NAMALWA (cell line): ENCODE measurements at regions not wholly inside any gene's neighbourhood (a gene's known extent, or its start where the extent isn't known, plus 50 kb on each side); places are given as distances from the start of the nearest gene placed in this dataset.

Experiments used
- DNase-seq: peaks from one replicate; pipeline ENCODE4 v3.0.0-alpha.2; 2015; ENCODE audit warnings: low spot score

DNA sequence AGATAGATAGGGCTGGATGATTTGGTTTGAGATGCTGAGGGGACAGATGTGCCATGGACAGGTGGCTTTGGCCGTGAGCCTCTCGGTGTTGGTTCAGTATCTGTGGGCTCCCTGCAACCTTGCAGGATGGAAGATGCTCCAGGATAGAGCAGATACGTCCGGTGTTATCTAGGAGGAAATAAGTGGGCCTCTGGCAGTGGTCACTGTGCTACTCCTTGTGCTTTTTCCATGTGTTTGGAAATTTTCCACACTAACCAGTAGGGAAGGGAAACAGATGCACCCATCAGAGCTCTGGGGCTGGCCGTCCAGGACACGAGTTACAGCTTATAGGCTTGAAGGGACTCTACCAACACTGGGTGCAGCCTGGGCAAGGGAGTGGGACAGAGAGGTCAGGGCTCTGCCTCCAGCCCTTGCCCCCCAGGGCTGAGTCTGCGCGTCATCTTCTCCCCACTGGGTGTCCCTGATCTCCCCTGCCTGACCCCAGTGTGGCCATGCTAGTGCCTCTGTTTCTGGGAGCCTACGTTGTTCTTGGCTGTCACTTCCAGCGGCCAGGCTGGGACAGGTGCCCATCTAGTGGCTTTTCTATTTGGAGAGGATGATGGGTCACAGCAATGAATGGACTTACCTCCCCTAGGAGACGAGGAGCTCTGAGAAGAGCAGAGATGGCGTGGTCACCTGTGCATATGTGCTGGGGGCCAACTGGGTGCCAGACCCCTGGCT is 166.9 kb downstream of the SEC14L1 start:
- DNase-seq, result no peak

DNA sequence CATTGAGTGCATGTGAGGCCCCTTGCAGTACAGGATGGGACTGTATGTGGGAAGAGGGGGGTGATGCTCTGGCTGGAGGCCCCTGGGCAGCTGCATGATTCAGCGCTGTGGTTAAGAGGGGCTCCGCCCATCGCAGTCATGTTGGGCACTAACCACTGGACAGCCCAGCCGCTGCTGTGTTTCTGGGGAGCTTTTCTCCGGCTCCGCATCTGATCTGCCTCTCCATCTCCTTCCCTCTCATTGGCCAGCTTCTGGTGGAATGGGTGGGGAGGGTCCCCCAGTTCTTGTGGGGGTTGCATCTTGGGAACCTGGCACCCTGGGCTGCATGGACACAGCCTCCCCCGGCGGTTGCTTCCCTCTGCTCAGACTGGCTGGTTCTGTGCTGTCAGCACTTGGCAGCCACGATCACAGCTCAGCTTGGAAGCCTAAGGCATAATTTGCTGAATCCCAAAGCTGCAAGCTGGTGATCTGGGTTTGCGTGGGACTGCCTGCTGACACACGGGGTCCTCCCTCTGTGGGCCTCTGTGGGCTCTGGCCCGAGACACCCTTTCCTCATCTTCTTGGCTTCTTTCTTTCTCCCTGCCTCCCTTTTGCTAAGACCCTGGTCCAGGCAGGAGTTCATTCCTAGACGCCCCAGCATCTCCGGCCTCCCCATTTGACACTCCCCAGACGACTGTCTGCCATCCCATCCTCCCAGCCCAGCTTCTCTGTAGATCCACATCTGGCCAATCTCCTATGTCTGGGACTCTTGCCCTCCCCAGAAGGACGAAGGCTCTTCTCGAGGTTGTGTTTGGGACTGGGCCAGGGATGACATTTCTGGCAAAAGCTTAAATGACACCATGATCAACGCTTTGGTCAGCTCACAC is 168.3 kb downstream of the SEC14L1 start:
- DNase-seq, result no peak

DNA sequence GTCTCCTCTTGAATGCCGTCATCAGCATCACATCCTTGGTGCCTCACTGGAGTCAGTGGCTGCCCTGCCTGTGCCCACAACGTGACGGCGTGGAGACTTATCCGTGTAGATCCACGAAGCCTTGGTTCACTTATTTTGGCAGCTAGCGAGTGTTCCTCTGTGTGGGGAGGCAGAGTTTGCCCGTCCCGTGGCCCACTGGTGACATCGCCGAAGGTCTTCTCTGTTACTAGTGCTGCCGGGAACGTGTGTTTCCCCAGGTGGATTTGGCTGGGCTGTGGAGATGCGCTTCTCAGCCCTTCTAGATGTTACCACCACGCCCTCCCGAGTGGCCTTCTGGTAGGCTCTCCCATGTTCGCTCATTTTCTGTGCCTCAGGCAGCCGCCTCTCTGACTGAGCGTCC is 169.6 kb downstream of the SEC14L1 start:
- DNase-seq, result no peak

DNA sequence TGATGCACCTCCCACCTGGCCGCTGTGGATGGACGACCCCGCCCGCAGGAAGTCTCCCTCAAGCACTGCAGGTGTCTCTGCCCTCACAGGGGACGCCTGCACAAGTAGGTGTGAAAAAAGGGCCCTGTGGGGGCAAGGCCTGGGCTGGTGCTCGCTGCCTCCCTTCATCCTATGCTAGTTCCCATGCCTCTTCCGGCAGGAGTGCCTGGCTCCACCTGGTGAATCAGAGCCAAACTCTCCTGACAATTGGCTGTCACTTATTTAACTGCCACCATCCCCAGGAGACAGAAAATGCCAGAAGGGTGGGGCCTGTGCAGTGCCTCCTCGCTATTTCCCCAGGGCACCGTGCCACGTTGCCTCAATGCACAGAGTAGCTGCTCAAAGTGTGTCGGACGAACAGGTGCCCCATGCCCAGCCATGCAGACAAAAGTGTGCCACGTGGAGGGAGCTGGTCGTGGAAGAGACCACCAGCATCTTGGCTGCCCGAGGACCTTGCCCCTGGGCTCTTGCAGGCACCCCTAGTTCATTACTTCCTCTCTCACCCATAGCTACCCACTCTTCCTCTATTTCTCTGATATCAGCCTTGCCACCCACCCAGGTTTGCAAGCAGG is 170.7 kb downstream of the SEC14L1 start:
- DNase-seq, result no peak

DNA sequence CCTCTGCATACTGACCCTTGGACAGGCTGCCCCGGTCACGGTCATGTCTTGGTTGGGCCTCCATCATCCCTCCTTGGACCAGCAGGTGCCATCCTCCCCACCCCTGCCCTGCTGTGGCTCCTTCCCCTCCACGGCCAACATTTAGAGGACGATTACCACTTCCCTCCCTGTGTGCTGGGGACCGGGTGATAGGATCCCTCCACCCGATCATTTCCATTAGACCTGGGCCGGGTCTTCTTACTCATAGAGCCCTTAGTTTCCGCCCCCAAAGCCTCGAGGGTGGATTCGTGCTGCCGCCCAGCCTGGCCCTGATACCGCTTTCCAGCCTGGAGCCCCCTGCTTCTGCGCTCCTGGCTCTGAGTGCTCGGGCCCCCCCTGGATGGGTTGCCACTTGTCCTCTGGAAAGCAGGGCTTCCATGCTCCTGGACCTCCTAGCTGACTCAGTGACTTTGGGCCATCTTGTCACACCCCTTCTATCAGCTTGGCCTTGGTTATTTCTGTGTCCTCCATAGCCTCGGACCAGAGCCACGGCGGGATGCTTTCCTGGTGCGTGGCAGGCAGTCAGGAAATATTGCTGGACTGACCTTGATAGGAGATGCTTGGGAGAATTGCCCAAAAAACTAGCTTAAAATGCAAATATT is 171.4 kb downstream of the SEC14L1 start:
- DNase-seq, result no peak

DNA sequence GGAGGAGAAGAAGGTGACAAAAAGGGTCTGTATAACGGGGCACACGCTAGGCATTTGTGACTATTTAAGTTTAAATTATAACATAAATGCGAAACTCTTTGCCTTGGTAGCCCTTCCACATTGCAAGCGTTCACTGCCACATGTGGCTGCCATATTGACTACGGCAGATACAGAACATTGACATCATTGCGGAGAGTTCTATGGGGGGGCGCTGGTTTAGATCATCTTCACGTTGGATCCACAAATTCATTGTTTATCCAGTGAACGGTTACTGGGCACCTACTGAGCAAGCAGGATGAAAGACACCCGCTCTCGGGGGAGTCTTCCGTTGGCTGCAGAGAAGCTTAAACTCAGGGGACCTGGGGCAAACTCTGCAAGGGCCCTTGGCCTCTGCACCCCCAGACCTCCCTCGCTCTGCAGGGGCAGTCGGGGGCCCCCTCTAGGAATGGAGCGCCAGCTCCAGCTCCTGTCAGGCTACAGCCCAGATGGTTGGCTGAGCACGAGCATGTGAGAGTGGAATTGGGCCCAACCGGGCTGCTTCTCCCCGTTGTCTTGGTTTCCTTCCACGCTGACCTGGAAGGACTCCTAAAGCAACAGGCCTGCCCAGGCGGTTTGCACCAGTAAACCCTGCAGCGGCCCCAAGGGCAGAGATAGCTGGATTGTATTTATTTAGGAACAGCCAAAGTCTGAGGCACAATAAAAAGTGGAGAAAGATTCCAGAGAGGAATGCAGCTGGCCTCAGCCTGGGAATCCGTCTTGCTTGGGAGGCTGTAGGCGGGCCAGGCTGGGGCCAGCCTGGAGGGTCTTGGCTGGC is 172.2 kb downstream of the SEC14L1 start:
- DNase-seq, result no peak

DNA sequence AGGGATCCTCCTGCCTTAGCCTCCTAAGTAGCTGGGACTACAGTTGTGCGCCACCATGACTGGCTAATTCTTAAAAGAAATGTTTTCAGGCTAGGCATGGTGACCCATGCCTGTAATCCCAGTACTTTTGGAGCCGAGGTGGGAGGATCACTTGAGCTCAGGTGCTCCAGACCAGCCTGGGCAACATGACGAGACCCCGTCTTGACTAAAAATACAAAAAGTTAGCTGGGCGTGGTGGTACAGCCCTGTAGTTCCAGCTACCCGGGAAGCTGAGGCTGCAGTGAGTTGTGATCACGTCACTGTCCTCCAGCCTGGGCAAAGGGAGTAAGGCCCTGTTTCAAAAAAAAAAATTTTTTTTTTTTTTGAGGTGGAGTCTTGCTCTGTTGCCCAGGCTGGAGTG is 173.1 kb downstream of the SEC14L1 start:
- DNase-seq, result no peak

DNA sequence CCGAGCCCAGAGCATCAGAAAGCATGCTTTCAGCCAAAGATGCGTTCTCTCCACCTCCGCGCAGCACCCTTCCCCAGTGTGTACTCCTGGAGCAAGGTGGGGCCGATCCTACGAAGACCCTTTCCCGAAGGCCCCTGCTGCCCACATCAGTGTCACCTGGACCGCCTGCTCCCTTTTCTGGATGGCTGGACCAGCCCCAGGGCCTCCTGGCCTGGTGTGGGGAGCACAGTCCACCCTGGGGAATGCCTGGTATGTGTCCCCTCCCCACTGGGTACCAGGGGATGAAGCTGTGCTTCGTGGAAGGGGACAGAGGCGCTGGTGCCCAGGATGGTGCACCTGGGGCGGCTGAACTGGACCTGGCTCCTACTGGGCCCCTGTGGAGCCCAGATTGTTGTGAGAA is 173.8 kb downstream of the SEC14L1 start:
- DNase-seq, result no peak

DNA sequence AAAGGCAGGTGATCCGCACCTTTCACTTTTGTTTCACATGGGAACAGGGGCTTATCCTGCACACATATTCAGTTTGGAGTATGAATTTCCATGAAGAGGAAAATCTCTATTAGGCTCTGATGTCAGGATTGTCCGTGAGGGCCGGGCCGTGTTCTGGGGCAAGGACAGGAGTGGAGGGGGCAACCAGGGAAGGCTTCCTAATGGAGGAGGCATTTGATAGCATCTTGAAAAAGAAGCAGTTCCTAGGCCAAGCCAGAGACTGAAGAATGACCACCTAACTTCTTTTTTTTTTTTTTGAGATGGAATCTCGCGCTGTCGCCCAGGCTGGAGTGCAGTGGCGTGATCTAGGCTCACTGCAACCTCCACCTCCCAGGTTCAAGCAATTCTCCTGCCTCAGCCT is 174.2 kb downstream of the SEC14L1 start:
- no peak for DNase-seq

DNA sequence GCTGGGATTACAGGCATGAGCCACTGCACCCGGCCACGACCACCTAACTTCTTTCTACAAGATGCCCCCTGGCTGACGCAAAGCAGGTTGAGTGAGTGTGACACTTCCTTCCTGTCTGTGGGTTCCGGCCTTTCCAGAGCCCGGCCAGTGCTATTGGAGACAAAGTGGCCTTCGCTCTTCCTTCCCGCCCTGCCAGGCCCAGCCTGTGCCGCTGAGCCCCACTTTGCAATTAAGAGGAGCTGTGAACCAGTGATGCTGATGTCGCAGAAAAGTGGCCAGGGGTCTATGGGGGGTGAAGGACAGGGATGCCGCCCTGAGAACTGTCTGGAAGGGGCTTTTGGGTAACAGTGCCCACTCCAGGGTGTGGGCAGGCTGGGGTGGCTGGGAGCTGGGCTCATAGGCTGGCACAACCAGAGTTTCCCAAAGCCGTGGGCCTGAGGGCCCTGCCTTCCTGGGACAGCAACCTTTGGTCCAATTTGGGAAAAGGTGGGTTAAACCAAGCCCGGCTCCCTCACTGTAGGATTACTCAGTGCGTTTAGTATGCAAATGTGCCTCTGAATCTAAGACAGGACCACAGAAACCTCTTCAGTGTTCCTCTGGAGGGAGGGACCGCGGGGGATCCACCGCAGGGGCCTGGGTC is 174.9 kb downstream of the SEC14L1 start:
- no peak for DNase-seq

DNA sequence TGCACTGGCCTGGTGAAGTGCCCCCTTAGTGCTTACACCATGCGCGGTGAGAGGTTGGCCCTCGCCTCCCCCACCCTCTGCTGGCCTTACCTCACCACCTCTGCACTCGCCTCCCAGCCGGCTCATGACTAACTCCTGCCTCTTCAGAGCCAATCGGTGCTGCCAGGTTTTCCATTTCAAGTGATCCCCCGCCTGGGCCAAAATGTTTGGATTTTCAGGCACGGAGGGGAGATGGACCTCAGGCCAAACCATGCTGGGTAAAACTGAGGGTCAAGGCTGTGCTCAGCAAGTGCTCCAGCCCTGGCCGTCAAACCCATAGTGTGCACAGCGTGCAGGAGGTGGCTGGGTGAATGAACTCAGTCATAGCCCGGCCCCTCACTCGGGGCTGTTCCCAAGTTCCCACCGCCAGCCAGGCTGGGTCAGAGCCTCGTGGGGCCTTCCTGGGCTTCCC is 175.4 kb downstream of the SEC14L1 start:
- DNase-seq, result no peak

DNA sequence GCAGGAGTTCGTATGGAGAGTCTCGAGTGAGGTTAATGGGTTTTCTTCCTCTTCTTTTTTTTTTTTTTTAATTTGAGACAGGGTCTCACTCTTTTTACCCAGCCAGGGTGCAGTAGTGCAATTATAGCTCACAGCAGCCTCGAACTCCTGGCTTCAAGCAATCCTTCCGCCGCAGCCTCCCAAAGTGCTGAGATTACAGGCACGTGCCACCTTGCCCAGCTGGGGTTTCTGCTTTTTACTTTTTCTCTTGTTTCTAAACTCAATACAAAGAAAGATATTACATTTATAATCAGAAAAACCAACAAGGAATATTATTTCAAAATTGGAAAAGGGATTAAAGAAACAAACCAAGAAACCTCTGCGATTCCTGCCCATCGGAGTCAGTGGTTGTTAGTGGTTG is 175.9 kb downstream of the SEC14L1 start:
- no peak for DNase-seq

DNA sequence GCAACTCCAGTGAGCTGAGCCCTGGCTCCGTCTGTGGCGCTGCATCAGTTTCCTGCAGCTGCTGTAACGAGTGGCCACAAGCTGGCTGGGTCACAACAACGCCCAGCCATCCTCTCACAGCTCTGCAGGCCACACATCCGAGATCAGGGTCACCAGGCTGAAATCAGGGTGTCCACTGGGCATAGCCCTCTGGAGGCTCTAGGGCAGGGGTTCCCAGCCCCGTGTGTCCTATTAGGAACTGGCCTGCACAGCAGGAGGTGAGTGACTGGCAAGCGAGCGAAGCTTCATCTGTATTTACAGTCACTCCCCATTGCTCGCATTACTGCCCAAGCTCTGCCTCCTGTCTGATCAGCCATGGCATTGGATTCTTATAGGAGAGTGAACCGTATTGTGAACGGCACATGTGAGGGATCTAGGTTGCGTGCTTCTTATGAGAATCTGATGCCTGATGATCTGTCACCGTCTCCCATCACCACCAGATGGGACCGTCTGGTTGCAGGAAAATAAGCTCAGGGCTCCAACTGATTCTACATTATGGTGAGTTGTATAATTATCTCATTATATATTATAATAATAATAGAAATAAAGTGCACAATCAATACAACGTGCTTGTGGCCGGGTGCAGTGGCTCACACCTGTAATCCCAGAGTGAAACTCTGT is 176.5 kb downstream of the SEC14L1 start:
- DNase-seq, result no peak

DNA sequence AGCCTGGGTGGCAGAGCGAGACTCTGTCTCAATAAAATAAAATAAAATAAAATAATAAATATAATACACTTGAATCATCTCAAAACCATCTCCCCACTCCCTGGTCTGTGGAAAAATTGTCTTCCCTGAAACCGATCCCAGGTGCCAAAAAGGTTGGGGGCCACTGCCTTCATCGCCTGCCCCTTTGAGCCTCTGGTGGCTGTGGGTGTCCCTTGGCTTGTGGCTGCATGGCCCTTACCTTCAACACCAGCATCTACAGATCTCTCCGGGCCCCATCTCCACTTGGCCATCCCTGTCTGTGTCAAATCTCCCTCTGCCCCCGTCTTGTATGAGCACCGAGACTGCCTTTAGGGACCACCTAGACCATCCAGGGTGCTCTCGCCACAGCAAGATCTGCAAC is 177.3 kb downstream of the SEC14L1 start:
- DNase-seq, result no peak

DNA sequence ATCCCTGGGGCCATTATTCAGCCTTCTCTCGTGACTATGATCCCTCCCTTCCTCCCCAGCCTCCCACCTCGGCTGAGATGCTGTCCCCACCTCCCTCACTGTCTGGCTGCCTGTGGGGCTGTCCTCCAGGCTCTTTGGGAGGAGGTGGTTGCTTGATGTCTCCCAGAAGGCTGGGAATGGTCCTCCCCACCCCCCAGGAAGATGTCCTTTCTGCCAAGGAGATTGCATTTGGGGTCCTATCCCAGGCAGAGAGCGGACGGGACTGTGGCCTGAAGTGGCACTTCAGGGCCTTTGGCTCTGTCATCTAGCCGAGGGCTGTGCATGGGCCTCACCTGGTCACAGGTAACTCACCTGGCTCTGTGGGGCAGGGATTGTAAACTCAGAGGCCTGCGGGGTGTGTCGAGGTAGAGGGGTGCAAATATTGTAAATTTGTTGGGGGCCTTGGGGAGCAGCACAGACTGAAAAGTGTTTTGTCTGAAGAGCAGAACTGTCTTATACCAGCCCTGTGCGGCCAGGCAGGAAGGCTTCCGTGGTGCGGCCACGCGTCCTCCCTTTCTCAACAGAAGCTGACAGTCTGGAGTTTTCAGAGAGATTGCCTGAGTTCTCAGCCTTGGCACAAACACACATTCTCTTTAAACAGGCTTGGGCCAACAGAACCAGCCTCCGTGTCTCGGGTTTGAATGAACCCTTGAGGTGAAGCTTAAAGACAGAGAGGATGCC is 177.9 kb downstream of the SEC14L1 start:
- DNase-seq, result no peak

DNA sequence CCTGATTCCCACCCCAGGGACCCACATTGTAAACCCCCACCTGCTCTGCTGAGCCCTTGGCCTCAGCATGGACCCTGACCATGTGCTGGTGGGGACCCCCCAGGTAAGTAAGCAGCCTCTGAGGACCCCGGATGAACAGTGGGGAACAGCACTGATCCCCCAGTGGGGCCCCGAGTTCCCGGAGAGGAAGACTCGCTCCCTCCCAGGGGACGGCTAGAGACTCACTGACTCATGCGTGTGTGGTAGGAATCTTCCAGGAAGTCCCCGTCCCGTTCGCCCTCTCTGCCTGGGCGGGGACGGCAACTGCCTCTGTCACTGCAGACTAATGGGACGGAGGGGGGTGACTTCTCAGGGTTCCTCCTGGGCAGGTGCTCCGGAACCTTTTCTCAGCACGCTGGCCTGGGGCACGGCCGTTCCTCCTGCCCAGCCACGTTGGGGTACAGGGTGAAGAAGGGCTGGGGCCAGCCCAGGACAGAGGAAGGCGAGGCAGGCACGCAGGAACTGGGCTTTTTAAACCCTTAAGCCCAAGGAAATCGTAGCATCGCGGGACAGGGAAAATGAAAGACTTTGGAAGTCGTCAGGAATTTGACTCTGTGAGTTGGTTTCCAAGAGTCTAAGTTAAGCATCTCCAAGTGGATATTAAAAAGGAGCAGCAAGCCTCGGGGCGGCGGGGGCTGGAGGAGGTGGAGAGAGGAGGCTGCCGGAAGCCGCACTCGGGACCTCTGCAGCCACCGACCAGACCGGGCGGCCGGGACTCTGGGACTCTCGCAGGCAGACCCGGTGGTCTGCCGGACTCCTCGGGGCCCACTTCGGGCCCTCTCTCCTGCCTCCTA is 178.7 kb downstream of the SEC14L1 start:
- DNase-seq, result no peak

DNA sequence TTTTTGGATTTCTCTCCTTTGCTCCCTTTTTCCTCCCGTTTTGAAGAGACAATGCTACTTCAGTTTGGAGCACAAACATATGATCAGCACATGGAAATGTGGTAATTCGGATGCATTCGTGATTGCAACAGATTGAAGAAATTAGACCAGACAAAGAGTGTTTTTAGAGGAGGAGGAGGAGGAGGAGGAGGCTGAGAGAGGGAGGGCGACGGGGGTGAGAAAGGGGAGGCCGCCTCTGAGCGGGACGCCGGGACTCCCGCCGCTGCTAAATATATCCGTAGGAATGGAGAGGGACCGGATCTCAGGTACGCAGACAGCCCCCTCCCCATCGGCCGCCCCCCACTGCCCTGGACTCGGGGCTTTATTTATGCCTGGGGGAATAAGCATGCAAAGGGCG is 179.3 kb downstream of the SEC14L1 start:
- no peak for DNase-seq

DNA sequence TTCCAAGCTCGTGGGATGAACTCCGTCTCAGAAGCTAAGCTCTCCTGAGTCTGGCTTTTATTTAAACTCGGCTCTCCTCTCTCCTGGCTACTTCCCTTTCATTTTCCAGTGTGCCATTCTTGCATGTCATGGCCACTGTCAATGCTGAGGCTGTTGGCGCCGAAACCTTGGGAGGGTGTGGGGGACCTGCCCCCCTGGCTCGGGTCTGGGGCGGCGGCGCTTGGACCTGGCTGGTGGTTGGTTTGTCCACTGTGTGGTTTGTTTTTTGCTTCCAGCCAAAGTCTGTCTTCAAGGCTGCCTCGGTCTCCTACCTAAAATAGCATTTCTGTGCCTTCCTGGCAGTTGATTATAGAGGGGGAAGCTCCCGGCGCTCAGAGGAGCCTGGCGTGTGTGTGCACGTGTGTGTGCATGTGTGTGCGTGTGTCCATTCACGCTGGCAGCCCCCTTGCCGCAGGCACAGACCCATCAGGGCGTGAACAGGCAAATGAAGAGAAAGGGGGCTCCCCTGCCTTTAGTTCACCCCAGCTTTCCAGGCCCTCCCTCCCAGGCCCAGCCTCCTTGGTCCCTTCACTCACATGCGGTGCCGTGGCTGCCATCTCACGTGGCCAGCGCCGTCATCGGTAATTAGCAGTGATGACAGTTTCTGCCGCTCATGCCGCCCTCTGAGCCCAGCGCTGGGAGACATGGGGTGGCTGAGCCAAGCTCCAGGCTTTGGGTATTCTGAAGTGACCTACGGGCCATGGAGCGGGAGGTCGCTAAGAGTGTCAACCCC is 179.9 kb downstream of the SEC14L1 start:
- DNase-seq, result no peak
